Body of pancreas (tissue), 4 donors: ENCODE measurements at regions not wholly inside any gene's neighbourhood (a gene's known extent, or its start where the extent isn't known, plus 50 kb on each side); places are given as distances from the start of the nearest gene placed in this dataset.

Source experiments
- ATAC-seq: fragments of 150-250 bp; one replicate; pipeline ENCODE4 v1.9.1; 2016
- DNase-seq, 4 donors: peaks; one replicate each; pipeline ENCODE4 v3.0.0-alpha.2; 2019
- H3K27ac ChIP-seq, 4 donors: fragments of 200-600 bp; sonication (generic); 1 replicate in 3 of 4; 2 replicates in 1 of 4; pipeline versions ENCODE4 v1.5.1 to v1.6.1; 2016 to 2019; ENCODE audit warnings: mild to moderate bottlenecking in 1 of 4, mixed read lengths in 1 of 4, moderate library complexity in 1 of 4
- H3K27me3 ChIP-seq, 2 donors: fragments of 200-600 bp; sonication (generic); one replicate each; pipeline ENCODE4 v1.6.0; 2016; ENCODE audit warnings: mild to moderate bottlenecking in 1 of 2
- H3K36me3 ChIP-seq, 2 donors: fragments of 200-600 bp; sonication (generic); replicated peaks in 1 of 2; 2 replicates each; pipeline ENCODE4 v1.5.1; 2016; ENCODE audit warnings: low read depth in 2 of 2; ENCODE audit not compliant: insufficient read depth in 1 of 2
- H3K4me1 ChIP-seq: fragments of 200-600 bp; sonication (generic); one replicate; pipeline ENCODE4 v1.6.0; 2016
- H3K4me3 ChIP-seq, 2 donors: fragments of 200-600 bp; sonication (generic); 1 replicate in 1 of 2; 2 replicates in 1 of 2; pipeline ENCODE4 v1.5.1; 2016 to 2019
- H3K9me3 ChIP-seq, 3 donors: fragments of 200-600 bp; sonication (generic); 1 replicate in 2 of 3; 2 replicates in 1 of 3; pipeline ENCODE4 v1.5.1; 2016
- POLR2A ChIP-seq, 3 donors: fragments of 450-650 bp; IDR thresholded peaks; one replicate each; pipeline ENCODE4 v1.6.1; 2016; ENCODE audit warnings: antibody characterized with exemption in 3 of 3, mild to moderate bottlenecking in 2 of 3
- WGBS, 2 donors: methylation state at CpG; one replicate each; pipeline ENCODE4 v1.1.5; 2017; 5-methylcytosine and 5-hydroxymethylcytosine counted together
- intact Hi-C: fragments of 100-400 bp; cut with DNase I; formaldehyde crosslinking; loops from one replicate; pipeline ENCODE4 v1.15.1; 2023
- TF ChIP-seq, protein P1 (sequence below), 7 experiments: fragments of 450-650 bp in 4 of 7; fragments of 200-600 bp in 3 of 7; sonication (generic) in 3 of 7; IDR thresholded peaks; one replicate each; pipeline ENCODE4 v1.5.1; 2016 to 2019; ENCODE audit warnings: antibody characterized with exemption in 7 of 7

DNA sequence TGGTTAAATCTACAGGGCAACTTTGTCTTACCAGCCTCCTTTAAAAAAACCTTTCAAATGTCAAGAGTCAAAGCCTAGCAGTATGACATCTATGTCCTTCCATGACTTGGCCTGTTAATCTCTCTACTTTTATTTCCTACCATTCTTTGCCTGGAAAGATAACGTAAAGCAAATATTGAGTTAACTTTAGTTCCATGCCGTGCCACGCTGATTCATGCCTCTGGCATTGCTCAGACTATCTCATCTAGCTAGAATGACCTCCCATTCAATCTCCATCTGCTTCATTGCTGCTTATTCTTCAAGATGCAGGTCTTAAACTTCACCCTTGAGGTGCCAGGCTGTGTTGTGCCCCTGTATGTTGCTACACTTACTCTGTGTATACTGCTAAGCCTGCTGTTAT, 729.8 kb downstream of the EFNA5 start:
- Histone ChIP-seq H3K27ac (no peak overlapping the region), H3K9me3 (no peaks in the 10 kb centered on the region), H3K36me3 (no peaks in the 10 kb centered on the region), H3K27me3 (no peaks in the 10 kb centered on the region), H3K4me3 (no peak overlapping the region), H3K4me1 (no peaks in the 10 kb centered on the region)
- 15 to 34% methylated on average over 3 of the region's 3 CpGs for WGBS, 2 donors
- intact Hi-C loops: no loop called here
- ATAC-seq (no peak), DNase-seq (peak; percentile 14 to 29 (median 19))
- TF ChIP-seq, protein P1, sequence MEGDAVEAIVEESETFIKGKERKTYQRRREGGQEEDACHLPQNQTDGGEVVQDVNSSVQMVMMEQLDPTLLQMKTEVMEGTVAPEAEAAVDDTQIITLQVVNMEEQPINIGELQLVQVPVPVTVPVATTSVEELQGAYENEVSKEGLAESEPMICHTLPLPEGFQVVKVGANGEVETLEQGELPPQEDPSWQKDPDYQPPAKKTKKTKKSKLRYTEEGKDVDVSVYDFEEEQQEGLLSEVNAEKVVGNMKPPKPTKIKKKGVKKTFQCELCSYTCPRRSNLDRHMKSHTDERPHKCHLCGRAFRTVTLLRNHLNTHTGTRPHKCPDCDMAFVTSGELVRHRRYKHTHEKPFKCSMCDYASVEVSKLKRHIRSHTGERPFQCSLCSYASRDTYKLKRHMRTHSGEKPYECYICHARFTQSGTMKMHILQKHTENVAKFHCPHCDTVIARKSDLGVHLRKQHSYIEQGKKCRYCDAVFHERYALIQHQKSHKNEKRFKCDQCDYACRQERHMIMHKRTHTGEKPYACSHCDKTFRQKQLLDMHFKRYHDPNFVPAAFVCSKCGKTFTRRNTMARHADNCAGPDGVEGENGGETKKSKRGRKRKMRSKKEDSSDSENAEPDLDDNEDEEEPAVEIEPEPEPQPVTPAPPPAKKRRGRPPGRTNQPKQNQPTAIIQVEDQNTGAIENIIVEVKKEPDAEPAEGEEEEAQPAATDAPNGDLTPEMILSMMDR (IDR thresholded peaks at IDR 0.05): no peak
- no peak for TF ChIP-seq POLR2A (IDR thresholded peaks at IDR 0.05)

DNA sequence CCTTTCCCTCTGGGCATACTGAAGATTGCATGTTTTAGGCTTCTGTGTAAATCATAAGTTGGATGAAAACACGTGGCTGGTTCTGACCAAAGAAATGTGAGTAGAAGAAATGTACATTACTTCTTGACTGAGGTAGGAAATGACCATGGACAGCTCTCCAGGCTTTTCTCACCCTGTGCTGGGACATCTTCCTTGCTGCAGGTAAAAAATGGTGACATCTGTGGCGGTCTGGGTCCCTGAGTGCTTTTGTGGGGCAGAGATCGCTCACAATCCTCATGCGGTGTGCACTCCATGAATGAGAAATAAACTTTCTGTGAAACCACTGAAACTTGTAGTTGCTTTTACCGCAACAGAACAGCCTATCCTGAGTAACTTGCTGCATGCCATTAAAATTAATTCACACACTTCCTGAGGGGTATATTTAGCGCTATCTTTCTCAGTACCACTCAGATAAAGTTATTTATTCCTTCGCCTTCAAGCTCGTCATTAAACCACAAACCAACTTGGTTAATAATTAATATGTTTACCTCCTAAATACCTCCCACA, 730.4 kb downstream of the EFNA5 start:
- DNase-seq (no peak), ATAC-seq (no peak)
- Histone ChIP-seq H3K27me3 (no peaks in the 10 kb centered on the region), H3K9me3 (no peaks in the 10 kb centered on the region), H3K27ac (no peak overlapping the region), H3K4me3 (no peak overlapping the region), H3K36me3 (no peaks in the 10 kb centered on the region), H3K4me1 (no peaks in the 10 kb centered on the region)
- intact Hi-C loops: no loop called here
- TF ChIP-seq POLR2A (IDR thresholded peaks at IDR 0.05): no peak
- TF ChIP-seq, protein P1 (IDR thresholded peaks at IDR 0.05): no peak
- WGBS, 2 donors: 85% methylated on average over 8 of the region's 8 CpGs

DNA sequence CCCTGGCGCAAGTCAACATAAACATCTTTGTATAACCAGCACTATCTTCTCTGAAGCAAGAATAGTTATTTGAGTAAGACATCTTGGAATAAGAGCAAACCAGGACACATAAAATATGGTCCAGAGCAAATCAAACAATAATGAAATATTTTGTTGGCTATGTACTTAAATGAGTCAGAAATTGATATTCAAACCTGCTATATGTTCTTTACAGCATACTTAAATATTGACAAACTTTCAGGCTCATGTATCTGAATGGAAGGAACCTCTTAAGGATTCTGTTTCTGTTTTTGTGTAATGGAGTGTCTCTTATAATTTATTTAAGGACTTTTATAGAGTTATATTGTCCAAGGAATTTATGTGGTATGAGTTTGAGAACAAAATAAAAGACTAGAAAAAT, 747.3 kb downstream of the EFNA5 start:
- H3K27ac ChIP-seq: no peak overlapping the region
- peaks cover 0 to 10% (median 0%) of the 10 kb centered on the region in 3 donors for H3K9me3 ChIP-seq
- TF ChIP-seq POLR2A (IDR thresholded peaks at IDR 0.05): no peak
- TF ChIP-seq, protein P1 (IDR thresholded peaks at IDR 0.05): no peak
- no peaks in the 10 kb centered on the region for H3K27me3 ChIP-seq
- 89 to 96% methylated on average over 1 of the region's 1 CpG for WGBS, 2 donors
- intact Hi-C loops: no loop called here
- H3K4me1 ChIP-seq: no peaks in the 10 kb centered on the region
- DNase-seq (no peak), ATAC-seq (no peak)
- H3K4me3 ChIP-seq: no peak overlapping the region
- no peaks in the 10 kb centered on the region for H3K36me3 ChIP-seq

DNA sequence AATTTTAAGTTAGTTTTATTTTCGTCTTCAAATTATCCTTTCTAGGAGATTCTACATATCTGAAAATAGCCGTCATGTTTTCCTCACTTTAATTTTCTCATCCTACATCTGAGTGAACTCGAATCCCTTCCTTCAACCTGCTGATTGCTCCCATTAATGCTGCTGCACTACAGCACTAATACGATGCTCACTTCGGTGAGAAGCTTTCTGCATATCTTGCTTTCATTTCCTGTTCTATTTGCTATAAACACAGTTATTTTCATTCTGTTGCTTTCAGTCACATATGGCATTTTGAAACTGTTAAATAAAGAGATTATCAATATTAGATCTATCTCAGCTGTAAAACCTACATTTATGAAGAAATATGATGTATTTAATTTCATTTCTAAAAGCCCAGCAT, 749.2 kb downstream of the EFNA5 start:
- DNase-seq: no peak
- Histone ChIP-seq H3K27ac (no peak overlapping the region), H3K4me3 (no peak overlapping the region), H3K36me3 (no peaks in the 10 kb centered on the region), H3K4me1 (no peaks in the 10 kb centered on the region), H3K27me3 (no peaks in the 10 kb centered on the region), H3K9me3 (no peaks in the 10 kb centered on the region)
- intact Hi-C loops: no loop called here
- no peak for TF ChIP-seq POLR2A (IDR thresholded peaks at IDR 0.05)
- TF ChIP-seq, protein P1 (IDR thresholded peaks at IDR 0.05): no peak
- WGBS, 2 donors: 71 to 76% methylated on average over 5 of the region's 5 CpGs
- no peak for ATAC-seq

DNA sequence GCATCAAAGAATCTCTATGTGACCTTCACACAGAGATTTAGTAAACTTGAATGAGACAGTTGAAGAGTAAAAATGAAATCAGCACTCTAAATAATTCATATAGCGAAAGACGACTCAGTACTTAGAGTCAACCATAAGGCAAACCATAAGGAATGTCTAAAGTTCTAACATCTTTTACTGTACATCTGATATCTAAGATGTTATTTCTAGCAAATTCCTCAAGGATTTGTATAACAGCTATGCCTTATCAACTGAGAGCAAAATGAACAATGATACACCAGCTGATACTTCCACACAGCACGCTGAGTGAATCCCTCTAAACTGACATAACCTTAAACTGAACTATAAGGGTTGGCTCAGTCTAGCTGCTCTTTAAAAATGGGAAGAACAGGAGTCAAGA, 760.3 kb downstream of the EFNA5 start:
- H3K27me3 ChIP-seq: no peaks in the 10 kb centered on the region
- H3K36me3 ChIP-seq: no peaks in the 10 kb centered on the region
- TF ChIP-seq POLR2A (IDR thresholded peaks at IDR 0.05): no peak
- TF ChIP-seq, protein P1 (IDR thresholded peaks at IDR 0.05): no peak
- H3K27ac ChIP-seq: no peak overlapping the region
- H3K9me3 ChIP-seq: no peaks in the 10 kb centered on the region
- ATAC-seq (no peak), DNase-seq (no peak)
- intact Hi-C loops: no loop called here
- no peaks in the 10 kb centered on the region for H3K4me1 ChIP-seq
- H3K4me3 ChIP-seq: no peak overlapping the region
- WGBS, 2 donors: 91 to 93% methylated on average over 3 of the region's 3 CpGs
